Coronary artery (tissue), 2 donors: ENCODE measurements at regions not wholly inside any gene's neighbourhood (a gene's known extent, or its start where the extent isn't known, plus 50 kb on each side); places are given as distances from the start of the nearest gene placed in this dataset.

ENCODE experiments used
- DNase-seq: peaks from one replicate; pipeline ENCODE4 v3.0.0-alpha.2; 2017; ENCODE audit warnings: low spot score
- H3K27ac ChIP-seq, 2 donors: fragments of 200-600 bp; sonication (generic); one replicate each; pipeline ENCODE4 v1.5.1; 2016 to 2019
- H3K4me3 ChIP-seq: fragments of 200-600 bp; sonication (generic); 2 replicates; pipeline ENCODE4 v1.5.1; 2016; ENCODE audit warnings: mild to moderate bottlenecking, moderate library complexity
- TF ChIP-seq, protein P1 (sequence below): fragments of 200-600 bp; sonication (generic); IDR thresholded peaks from one replicate; pipeline ENCODE4 v1.5.1; 2019; ENCODE audit warnings: antibody characterized with exemption

DNA sequence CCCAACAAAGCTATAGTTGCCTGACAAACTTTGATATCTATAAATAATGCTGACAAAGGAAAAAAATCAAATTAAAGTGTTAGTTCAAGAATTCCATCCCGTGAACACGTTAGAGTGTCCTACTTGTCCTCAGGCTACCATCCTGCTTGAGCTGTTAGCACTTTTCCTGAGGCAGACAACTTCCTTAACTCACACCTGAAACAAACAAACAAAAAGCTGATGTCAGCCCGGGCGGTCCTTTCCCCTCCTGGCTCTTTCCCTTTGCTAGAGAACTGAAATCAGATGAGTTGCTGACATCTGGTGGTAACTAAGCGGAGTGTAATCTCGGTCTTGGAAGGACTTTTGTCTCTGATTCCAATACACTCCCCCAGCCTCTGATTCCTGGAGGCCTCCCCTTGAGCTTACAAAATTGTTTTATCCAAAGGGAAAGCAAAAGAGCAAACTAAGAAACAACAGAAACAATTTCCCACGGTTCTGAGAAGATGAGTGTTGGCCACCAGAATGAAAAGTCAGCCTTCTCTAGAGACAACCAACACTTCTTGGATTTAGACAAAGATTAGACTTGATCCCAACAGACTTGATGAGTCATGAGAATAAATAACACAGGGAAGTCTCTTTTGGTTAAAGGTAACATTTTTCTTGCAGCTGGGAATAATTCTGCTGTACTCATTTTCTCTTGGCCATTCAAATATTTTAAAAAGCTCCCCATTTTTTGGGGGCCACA, 135.4 kb downstream of the PROX1 start:
- Histone ChIP-seq H3K27ac (no peak overlapping the region), H3K4me3 (no peak overlapping the region)
- TF ChIP-seq, protein P1, sequence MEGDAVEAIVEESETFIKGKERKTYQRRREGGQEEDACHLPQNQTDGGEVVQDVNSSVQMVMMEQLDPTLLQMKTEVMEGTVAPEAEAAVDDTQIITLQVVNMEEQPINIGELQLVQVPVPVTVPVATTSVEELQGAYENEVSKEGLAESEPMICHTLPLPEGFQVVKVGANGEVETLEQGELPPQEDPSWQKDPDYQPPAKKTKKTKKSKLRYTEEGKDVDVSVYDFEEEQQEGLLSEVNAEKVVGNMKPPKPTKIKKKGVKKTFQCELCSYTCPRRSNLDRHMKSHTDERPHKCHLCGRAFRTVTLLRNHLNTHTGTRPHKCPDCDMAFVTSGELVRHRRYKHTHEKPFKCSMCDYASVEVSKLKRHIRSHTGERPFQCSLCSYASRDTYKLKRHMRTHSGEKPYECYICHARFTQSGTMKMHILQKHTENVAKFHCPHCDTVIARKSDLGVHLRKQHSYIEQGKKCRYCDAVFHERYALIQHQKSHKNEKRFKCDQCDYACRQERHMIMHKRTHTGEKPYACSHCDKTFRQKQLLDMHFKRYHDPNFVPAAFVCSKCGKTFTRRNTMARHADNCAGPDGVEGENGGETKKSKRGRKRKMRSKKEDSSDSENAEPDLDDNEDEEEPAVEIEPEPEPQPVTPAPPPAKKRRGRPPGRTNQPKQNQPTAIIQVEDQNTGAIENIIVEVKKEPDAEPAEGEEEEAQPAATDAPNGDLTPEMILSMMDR = peak; percentile 22
- DNase-seq = no peak

DNA sequence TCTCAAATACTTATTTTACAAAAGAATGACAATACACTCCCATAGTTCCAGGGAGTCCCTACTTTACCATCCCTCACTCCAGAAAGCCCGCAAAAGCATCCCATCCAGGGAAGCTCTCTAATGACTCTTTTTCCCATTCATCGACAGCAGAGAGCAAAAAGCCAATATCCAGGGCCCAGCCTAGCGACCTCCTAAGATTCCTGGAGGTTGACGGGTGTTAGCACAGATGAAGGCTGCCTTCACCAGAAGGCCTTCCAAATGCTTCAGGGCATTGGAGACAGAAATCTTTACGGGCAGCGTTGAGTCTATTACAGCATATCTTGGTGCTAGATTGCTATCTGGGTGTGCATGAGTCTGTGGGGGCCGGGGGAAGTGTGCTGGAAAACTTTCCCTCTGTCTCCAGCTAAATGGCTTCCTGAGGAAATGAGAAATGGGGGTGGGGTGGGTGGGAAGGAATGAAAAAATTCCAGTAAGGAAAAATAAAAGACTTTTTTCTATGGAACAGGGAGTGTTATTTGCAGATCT, 136.6 kb downstream of the PROX1 start:
- TF ChIP-seq, protein P1 = no peak
- no peak overlapping the region for H3K27ac ChIP-seq

DNA sequence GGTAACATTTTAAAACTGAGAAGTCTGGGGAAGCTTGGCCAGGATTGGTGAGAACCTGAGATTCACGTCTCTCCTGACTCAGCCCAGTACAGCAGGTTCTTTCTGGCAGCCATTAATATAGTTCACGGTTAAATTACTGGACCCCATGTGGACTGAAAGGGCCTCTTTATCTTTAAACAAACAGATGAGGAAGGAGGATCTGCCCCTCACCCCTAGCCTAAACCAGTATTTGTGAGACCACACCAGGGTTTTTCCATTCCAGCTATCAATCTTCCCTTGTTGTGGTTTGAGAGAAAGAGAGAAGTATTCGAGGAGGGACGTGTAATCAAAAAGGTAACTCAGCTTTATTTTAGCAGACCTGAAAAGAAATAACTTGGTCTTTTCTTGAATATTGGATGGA, 137.1 kb downstream of the PROX1 start:
- TF ChIP-seq, protein P1 = no peak
- Histone ChIP-seq H3K27ac (no peak overlapping the region), H3K4me3 (no peak overlapping the region)
- DNase-seq = no peak

More for the DNA sequence above, 136.6 kb downstream of the PROX1 start:
- DNase-seq = no peak
- no peak overlapping the region for H3K4me3 ChIP-seq

DNA sequence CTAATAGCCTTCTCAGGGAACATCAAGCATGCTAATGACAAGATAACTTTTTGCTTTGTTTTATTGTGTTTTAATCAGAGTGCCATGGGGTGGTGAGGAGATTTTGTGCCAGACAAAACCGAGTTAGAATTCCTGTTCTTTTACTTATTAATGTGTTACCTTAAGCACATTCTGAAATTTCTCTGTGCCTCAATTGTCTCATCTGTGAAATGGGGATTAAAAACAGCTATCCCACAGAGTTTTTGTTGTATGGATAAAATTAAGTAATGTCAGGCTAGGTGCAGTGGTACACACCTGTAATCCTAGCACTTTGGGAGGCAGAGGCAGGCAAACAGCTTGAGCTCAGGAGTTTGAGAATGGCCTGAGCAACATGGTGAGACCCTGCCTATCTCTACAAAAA, 138.0 kb downstream of the PROX1 start:
- TF ChIP-seq, protein P1 = no peak
- Histone ChIP-seq H3K27ac (no peak overlapping the region), H3K4me3 (no peak overlapping the region)
- no peak for DNase-seq

DNA sequence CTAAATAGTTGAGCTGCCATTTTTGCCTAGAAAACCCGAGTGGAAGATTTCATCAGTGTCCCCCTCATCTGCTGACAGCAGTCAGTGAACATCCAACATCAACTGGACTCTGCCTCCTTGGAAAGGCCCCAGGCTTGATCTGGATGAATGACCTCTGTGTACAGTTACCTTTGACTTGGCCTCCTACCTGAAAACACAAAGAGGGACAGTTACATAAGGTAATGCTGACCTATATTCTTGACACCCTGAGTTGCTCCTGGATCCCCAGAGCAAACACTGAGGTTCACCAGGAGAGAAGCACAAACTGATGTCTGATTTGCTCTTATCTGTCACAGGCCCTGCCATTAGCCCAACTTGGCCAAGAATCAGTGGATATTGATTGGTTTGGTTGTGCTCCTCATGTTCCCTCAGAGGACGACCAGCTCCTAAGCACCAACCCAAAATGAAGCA, 138.9 kb downstream of the PROX1 start:
- Histone ChIP-seq H3K27ac (no peak overlapping the region), H3K4me3 (no peak overlapping the region)
- TF ChIP-seq, protein P1 = no peak
- no peak for DNase-seq

DNA sequence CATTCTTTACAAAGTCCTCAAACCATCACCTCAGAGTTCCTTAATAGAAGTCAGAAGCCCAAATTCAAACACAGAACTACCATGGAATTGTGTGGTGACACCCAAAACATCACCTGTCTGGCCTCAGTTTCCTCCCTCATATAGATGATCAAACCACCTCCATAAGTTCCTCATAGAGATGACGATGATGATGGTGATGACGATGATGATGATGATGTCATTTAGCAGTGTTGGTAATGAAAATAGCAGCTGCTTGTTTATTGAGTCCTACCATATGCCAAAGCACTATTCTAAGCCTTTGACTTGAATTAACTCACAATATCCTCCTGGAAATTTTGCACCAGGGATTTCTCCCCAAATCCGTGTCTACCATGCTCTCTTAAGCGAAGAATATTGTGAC, 139.9 kb downstream of the PROX1 start:
- TF ChIP-seq, protein P1 = no peak
- DNase-seq = no peak
- H3K4me3 ChIP-seq = no peak overlapping the region
- H3K27ac ChIP-seq = no peak overlapping the region

DNA sequence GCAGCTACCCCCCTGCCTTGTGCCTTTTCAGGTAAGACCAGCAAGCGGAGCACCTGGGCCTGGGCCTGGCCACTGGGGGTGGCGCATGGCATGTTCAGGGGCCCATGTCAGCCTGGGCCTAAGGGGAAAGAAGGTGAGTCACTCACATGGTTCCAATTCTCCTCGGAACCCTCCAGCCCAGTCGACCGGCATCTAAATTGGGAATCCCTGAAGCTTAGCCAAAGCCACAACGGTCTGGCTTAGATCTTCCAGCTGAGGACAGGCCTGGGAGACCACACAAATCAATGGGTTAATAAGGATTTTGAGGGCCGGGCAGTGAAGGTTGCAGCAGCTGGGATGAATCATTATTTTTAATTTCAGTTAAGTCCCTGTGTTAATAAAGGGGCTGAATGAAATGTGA, 145.1 kb upstream of the SMYD2 start:
- TF ChIP-seq, protein P1 = no peak
- no peak overlapping the region for H3K27ac ChIP-seq

More for the DNA sequence above, 145.1 kb upstream of the SMYD2 start:
- H3K4me3 ChIP-seq = no peak overlapping the region
- DNase-seq = no peak
